NCI-H2196 (cell line): ENCODE measurements at regions not wholly inside any gene's neighbourhood (a gene's known extent, or its start where the extent isn't known, plus 50 kb on each side); places are given as distances from the start of the nearest gene placed in this dataset.

ENCODE experiments used
- DNase-seq: peaks from one replicate; lab custom pipeline; 2025; ENCODE audit not compliant: unreplicated experiment; lab: John Stamatoyannopoulos, UW

DNA sequence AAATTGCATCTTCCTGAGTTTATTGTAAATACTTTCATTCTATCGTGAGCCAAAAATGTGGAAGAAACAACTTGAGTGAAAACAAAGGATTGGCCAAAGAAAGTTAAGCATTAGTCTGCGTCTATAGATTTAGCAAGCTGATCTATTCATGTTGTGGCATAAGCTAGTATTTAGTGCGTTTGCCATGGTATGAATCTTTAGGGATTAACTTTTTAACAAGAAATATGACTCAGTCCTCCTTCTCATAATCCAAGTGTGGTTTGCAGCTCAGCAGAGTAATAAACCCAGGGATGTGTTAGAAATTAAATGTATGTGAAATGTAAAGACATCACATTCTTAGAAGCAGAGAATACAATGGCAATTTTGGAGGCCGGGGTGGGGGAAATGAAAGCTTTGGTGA, 1110.9 kb downstream of the NLGN4X start:
- DNase-seq = no peak

GRCh38 chrX:5113128-5113527, 1115.5 kb downstream of the NLGN4X start:
- peak; percentile 1 for DNase-seq

GRCh38 chrX:5100004-5100403, 1128.7 kb downstream of the NLGN4X start:
- DNase-seq = no peak

DNA sequence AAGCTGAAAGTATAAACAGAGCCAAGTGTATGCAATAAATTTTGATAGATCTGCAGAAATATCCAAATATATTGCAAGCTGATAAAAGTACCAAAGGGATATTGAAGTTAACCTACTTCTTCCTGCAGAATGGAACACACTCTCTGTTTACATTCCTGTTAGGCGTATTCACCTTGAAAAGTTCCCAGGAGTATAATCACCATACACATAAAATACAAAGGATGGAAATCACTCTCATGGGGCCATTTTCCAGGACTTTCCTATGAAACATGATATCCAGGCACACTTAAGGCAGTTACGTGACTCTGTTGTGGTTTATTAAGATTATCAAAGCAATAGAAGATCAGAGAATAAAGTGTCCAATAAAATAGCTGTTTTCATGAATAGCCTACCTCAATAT, 1142.3 kb downstream of the NLGN4X start:
- DNase-seq = no peak

- no peak for DNase-seq
These were observed 1144.4 kb downstream of the NLGN4X start for GRCh38 chrX:5084279-5084678.

GRCh38 chrX:5082705-5083104, 1146.0 kb downstream of the NLGN4X start:
- no peak for DNase-seq

- DNase-seq = no peak
These were observed 1147.9 kb downstream of the NLGN4X start for GRCh38 chrX:5080791-5081190.

GRCh38 chrX:5068550-5068949, 1160.1 kb downstream of the NLGN4X start:
- DNase-seq = no peak

GRCh38 chrX:5057786-5058185, 1170.9 kb downstream of the NLGN4X start:
- DNase-seq = no peak

DNA sequence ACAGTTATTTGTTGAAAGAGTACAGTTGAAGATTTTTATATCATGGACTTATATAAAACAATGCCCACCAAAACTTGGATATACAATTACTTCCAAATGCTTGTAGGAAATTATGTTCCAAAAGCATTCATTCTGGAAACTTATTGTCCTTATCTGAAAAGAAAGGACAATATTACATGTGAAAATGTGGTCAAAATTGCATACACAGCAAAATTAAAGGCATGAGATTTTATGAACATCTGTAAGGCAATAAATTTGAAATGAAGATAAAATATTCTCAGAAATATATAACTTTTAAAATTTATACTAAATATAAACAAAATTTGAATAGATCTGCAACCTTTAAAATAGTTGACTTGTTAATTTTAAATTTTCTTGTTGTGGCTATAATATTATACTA, 1173.8 kb downstream of the NLGN4X start:
- no peak for DNase-seq

- DNase-seq = no peak
These were observed 1176.7 kb downstream of the NLGN4X start for GRCh38 chrX:5051831-5052491.

DNA sequence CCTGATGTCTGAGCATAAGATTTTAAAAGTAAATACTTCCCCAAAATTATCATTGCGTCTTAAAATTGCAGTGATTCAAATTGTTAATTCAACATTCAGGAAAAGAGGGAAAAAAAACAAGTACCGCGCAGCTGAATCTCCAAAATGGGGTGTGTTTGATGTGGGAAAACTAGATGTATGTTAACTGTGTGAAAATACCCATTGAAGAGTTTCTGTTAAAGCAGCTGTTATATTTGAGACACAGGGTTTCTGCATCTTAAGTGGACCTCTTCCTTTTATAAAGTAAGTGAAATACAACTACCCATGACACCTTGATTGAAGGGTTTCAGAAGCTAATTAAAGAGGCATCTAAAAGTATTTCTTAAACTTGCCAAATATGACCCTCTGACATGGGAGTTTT, 1186.1 kb downstream of the NLGN4X start:
- DNase-seq = no peak

GRCh38 chrX:5031792-5032191, 1196.9 kb downstream of the NLGN4X start:
- no peak for DNase-seq

GRCh38 chrX:5015451-5015850, 1213.2 kb downstream of the NLGN4X start:
- no peak for DNase-seq

GRCh38 chrX:4994855-4995254, 1233.8 kb downstream of the NLGN4X start:
- DNase-seq = no peak

DNA sequence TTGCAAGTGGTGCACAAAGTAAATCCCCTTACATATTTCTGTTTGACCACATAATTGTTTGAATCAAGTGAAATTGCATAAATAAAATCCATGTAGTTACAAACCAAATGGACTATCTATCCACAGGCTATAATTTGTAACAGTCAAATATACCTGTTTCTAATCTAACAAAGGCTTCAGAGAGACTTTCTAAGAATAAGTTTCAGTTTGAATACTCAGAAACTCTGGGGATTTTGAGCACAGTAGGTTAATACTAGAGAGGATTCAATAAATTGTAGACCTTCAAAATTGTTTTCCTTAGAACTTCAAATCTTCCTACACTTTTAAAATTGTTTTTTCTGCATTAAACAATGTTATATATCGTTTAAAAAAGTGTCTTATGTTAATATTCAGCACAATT, 1250.1 kb downstream of the NLGN4X start:
- no peak for DNase-seq

DNA sequence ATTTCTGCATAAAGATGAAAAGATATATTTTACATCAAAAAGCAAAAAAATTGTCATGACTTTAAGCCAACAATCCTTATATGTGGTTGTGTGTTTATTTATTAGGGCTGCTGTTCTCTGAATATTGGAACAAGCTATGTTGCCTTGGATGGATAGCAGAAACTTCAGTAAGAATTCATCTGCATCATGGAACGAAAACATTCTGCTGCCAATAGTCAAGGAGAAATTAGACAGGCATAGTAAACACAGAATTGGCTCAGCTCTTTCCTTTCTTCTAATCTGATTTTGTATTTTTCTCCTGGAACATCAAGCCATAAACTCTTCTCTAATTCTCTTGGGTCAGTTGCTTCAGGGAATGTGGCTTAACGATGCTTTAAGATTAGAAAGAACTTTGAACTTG, 1257.0 kb downstream of the NLGN4X start:
- DNase-seq = no peak

- DNase-seq = no peak
These were observed 1250.7 kb upstream of the PRKX start for GRCh38 chrX:4964112-4964511.

DNA sequence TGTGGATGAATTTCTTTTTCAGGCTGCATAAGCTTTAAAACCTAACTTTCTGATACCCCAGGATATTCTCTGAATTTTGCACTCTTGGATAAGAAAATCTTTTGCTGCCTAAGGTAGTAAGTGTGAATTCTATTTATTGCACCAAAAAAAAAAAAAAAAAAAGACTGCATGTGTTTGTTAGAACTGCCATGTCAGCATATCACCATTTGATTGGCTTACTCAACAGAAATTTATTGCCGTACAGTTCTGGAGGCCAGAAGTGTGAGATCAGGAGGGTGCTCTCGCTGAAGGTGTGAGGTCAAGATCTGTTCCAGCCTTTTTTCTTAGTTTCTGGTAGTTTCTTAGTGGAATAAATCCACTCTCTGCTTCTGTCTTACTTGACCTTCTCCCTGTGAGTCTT, 1250.0 kb upstream of the PRKX start:
- DNase-seq = no peak

- no peak for DNase-seq
These were observed 1231.3 kb upstream of the PRKX start for GRCh38 chrX:4944767-4945166.

DNA sequence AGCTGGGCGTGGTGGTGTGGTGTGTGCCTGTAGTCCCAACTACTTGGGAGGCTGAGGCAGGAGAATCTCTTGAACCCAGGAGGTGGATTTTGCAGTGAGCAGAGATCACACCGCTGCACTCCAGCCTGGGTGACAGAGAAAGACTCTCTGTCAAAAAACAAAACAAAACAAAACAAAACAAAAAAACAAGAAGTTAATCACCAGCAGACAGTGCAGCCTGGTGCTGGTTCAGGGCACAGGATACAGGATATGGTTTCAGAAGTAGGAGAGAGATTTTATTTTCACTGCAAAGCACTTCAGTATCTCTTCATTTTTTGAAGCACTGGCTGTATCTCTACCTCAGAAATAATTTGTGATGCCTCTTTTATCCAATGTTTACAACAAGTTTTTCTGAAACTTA, 1222.9 kb upstream of the PRKX start:
- DNase-seq = no peak

- no peak for DNase-seq
These were observed 1222.4 kb upstream of the PRKX start for GRCh38 chrX:4935846-4936245.

- no peak for DNase-seq
These were observed 1222.0 kb upstream of the PRKX start for GRCh38 chrX:4935401-4935800.

- DNase-seq = no peak
These were observed 1219.3 kb upstream of the PRKX start for GRCh38 chrX:4932790-4933189.
